Naive B cell (primary cell): ENCODE measurements at regions not wholly inside any gene's neighbourhood (a gene's known extent, or its start where the extent isn't known, plus 50 kb on each side); places are given as distances from the start of the nearest gene placed in this dataset.
A peak's percentile ranks its signal among the peaks of the same experiment; 100 is the strongest.
"Not testable (repeated sequence)": the region's sequence is repeated elsewhere in the genome, so short reads cannot be mapped to it uniquely, and the experiment has no call there.

ENCODE experiments used
- ATAC-seq, 2 donors: fragments of 150-1000 bp; cut with Tn5 transposase; 2 replicates each; pipeline ENCODE4 v1.10.0; 2021; ENCODE audit warnings: low read depth in 2 of 2, mild to moderate bottlenecking in 2 of 2, moderate library complexity in 2 of 2
- DNase-seq: peaks from one replicate; pipeline ENCODE4 v3.0.0; 2022
- H3K27ac Mint-ChIP-seq, 6 donors: one replicate each; pipeline ENCODE4 v1.8.0; 2020 to 2022; ENCODE audit warnings: mild to moderate bottlenecking in 6 of 6, mixed read lengths in 6 of 6, moderate library complexity in 5 of 6, inconsistent platforms in 2 of 6
- H3K27me3 Mint-ChIP-seq, 3 donors: one replicate each; pipeline ENCODE4 v1.8.0; 2021 to 2022; ENCODE audit warnings: mixed read lengths in 3 of 3, mild to moderate bottlenecking in 1 of 3
- H3K36me3 Mint-ChIP-seq, 2 donors: one replicate each; pipeline ENCODE4 v1.8.0; 2020 to 2022; ENCODE audit warnings: mixed read lengths in 2 of 2, inconsistent platforms in 1 of 2, mild to moderate bottlenecking in 1 of 2
- H3K4me1 Mint-ChIP-seq, 3 donors: one replicate each; pipeline ENCODE4 v1.8.0; 2020 to 2022; ENCODE audit warnings: mixed read lengths in 3 of 3, inconsistent platforms in 1 of 3, mild to moderate bottlenecking in 1 of 3, moderate library complexity in 1 of 3
- H3K4me3 Mint-ChIP-seq, 8 donors: one replicate each; pipeline ENCODE4 v1.8.0; 2020 to 2022; ENCODE audit warnings: mild to moderate bottlenecking in 8 of 8, mixed read lengths in 8 of 8, moderate library complexity in 8 of 8, inconsistent platforms in 2 of 8
- H3K9me3 Mint-ChIP-seq, 7 donors: one replicate each; pipeline ENCODE4 v1.8.0; 2020 to 2022; ENCODE audit warnings: mixed read lengths in 7 of 7, mild to moderate bottlenecking in 5 of 7, inconsistent platforms in 2 of 7, moderate library complexity in 1 of 7

- no peak overlapping the region for H3K4me3 Mint-ChIP-seq
- ATAC-seq (no peak), DNase-seq (no peak)
- H3K27me3 Mint-ChIP-seq: peaks cover 12 to 17% (median 16%) of the 10 kb centered on the region in 3 donors
- H3K27ac Mint-ChIP-seq: no peak overlapping the region
- no peaks in the 10 kb centered on the region for H3K36me3 Mint-ChIP-seq
- peaks cover 1 to 3% (median 1%) of the 10 kb centered on the region in 3 donors for H3K4me1 Mint-ChIP-seq
- H3K9me3 Mint-ChIP-seq: no peaks in the 10 kb centered on the region
These were observed 86.7 kb downstream of the TMEM18 start for GRCh38 chr2:590214-591175.

- H3K4me1 Mint-ChIP-seq: peaks cover 8 to 12% (median 10%) of the 10 kb centered on the region in 3 donors
- DNase-seq: no peak
- no peak overlapping the region for H3K27ac Mint-ChIP-seq
- H3K4me3 Mint-ChIP-seq: no peak overlapping the region
- H3K9me3 Mint-ChIP-seq: no peaks in the 10 kb centered on the region
- no peak for ATAC-seq
- H3K36me3 Mint-ChIP-seq: no peaks in the 10 kb centered on the region
- peaks cover 7 to 17% (median 17%) of the 10 kb centered on the region in 3 donors for H3K27me3 Mint-ChIP-seq
These were observed 87.7 kb downstream of the TMEM18 start for GRCh38 chr2:589281-590130.

DNA sequence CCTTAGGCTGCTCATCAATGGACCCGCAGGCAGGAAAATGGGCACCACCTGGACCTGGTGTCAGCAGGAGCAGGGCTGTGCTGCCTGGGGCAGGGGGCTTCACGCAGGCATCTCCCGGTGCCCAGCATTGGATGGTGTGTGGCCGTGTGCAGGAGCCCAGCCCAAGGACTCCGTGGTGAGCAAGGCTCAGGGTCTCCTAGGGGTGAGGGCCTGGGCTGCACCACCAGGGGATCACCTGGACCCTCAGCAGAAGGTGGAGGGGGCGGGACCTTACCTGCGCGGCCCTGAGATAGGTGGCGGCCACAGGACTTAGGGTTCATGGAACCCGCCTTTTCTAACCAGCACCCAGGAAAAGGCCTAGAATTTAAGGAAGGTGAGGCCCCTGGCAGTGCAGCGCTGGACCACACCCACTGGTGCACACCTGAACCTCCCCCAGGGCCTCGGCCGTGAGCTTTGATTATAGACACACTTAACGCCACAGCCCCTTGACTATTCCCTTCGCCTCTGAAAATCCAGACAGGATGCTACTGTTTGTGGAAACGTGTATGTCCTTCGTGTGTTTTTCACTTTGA, 89.0 kb downstream of the TMEM18 start:
- H3K27ac Mint-ChIP-seq: no peak overlapping the region
- H3K9me3 Mint-ChIP-seq: no peaks in the 10 kb centered on the region
- H3K4me3 Mint-ChIP-seq: no peak overlapping the region
- H3K36me3 Mint-ChIP-seq: no peaks in the 10 kb centered on the region
- peaks cover 8 to 17% (median 8%) of the 10 kb centered on the region in 3 donors for H3K27me3 Mint-ChIP-seq
- DNase-seq (no peak), ATAC-seq (no peak)
- H3K4me1 Mint-ChIP-seq: peaks cover 8 to 14% (median 10%) of the 10 kb centered on the region in 3 donors

GRCh38 chr2:587087-587960, 89.9 kb downstream of the TMEM18 start:
- Mint-ChIP-seq H3K4me1 (peaks cover 8 to 14% (median 10%) of the 10 kb centered on the region in 3 donors), H3K9me3 (no peaks in the 10 kb centered on the region), H3K4me3 (peak overlapping the region in 2 of 8 donors; percentile 15 to 25), H3K27me3 (peaks cover 8 to 14% (median 12%) of the 10 kb centered on the region in 3 donors), H3K36me3 (no peaks in the 10 kb centered on the region), H3K27ac (no peak overlapping the region)
- no peak for ATAC-seq
- DNase-seq: no peak

DNA sequence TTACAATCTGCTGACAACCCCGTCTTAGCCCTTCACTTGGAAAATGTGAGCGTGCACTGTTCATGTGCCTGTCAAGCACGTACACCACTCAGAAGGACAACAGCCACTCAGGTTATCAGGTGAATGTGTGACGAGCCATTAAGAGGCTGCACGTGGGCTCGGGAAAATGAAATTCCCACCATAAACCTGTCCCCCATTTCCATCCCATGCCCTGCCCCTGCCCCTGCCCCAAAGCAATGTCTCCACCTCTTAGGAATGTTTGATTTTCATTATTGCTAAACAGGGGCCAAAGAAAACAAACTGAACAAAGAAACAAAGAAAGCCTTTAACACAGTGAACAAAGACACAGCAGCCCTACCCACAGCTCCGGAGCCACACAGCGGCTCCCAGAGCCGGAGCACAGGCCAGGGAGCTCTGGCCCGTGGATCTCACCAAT, 90.5 kb downstream of the TMEM18 start:
- H3K4me1 Mint-ChIP-seq: peaks cover 8 to 14% (median 10%) of the 10 kb centered on the region in 3 donors
- H3K36me3 Mint-ChIP-seq: no peaks in the 10 kb centered on the region
- H3K4me3 Mint-ChIP-seq: no peak overlapping the region
- no peak overlapping the region for H3K27ac Mint-ChIP-seq
- no peaks in the 10 kb centered on the region for H3K9me3 Mint-ChIP-seq
- DNase-seq: no peak
- H3K27me3 Mint-ChIP-seq: peaks cover 8 to 13% (median 12%) of the 10 kb centered on the region in 3 donors
- no peak for ATAC-seq

DNA sequence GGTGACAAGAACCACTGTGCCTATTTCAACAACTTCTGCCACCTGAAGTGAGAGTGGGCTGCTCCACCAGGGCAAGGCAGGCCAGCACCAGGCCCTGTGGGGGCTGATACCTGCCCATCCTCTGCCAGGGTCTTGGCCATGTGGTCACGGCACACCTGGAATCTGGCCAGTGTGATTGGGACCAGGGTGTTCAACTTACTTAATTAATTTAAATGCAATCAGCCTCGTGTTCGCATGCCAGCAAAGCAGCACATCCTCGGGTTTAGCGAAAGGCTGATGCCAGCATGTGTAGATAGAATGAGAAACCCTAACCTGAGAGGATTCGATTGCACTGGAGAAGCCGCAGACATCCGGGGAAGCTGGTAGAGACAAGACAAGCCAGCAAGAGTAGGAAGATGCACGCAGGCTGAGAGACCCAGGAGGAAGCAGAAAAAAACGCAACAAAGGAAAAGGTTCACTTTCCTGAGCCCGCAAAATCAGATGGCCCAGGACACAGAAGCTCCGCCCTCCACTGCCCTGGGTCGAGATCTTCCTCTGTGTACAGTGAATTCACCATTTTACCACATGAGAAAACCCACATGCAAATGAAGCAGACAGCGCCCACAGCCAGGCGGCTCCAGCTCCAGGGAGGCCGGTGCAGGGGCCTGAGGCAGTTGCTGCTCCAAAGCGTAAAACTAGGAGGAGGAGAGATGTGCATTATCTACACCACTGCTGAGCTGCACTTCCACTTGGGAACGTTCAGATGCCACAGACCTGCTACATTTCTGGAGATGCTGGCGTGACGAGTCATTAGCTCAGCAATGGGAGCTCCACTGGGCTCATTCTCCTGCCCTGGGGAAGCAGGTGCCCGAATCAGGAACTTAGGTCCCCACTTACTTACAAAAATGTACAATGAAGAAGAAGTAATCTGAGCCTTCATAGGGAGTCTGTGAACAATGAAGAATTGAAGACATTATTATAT, 92.1 kb downstream of the TMEM18 start:
- Mint-ChIP-seq H3K4me1 (peaks cover 8 to 14% (median 10%) of the 10 kb centered on the region in 3 donors), H3K27ac (peak overlapping the region in 5 of 6 donors; percentile 36 to 64 (median 45)), H3K4me3 (peak overlapping the region in 7 of 8 donors; percentile 27 to 84 (median 56)), H3K27me3 (peaks cover 12 to 23% (median 16%) of the 10 kb centered on the region in 3 donors), H3K36me3 (no peaks in the 10 kb centered on the region), H3K9me3 (no peaks in the 10 kb centered on the region)
- ATAC-seq: peak; percentile 84 to 91
- DNase-seq: peak; percentile 17

DNA sequence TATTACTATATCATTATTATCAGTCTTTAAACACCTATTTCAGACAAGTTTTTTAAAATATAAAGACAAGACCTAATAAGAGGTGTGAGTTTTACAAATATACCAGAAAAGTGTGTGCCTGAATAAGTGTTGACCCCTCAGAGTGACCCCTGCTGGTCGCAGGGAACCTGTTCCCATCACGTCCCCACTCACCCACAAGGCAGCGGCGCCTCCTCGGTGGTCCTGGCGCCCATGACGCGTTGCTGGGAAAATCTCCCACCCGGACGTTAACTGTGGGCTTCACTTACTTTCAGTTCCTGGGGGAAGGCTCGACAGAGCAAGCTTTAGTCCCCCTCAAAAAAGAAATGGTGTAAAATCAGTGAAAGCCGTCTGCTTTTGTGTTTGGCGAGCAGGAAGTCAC, 93.5 kb downstream of the TMEM18 start:
- Mint-ChIP-seq H3K9me3 (no peaks in the 10 kb centered on the region), H3K27ac (no peak overlapping the region), H3K27me3 (peaks cover 12 to 20% (median 19%) of the 10 kb centered on the region in 3 donors), H3K36me3 (no peaks in the 10 kb centered on the region), H3K4me1 (peaks cover 8 to 14% (median 10%) of the 10 kb centered on the region in 3 donors), H3K4me3 (no peak overlapping the region)
- ATAC-seq: no peak
- DNase-seq: no peak

GRCh38 chr2:582792-583528, 94.2 kb downstream of the TMEM18 start:
- H3K36me3 Mint-ChIP-seq: no peaks in the 10 kb centered on the region
- peaks cover 8 to 14% (median 10%) of the 10 kb centered on the region in 3 donors for H3K4me1 Mint-ChIP-seq
- no peak overlapping the region for H3K27ac Mint-ChIP-seq
- H3K27me3 Mint-ChIP-seq: peaks cover 16 to 19% (median 17%) of the 10 kb centered on the region in 3 donors
- ATAC-seq: no peak
- no peak overlapping the region for H3K4me3 Mint-ChIP-seq
- DNase-seq: no peak
- H3K9me3 Mint-ChIP-seq: peaks cover 0 to 3% (median 0%) of the 10 kb centered on the region in 7 donors

GRCh38 chr2:582289-582688, 94.9 kb downstream of the TMEM18 start:
- not testable (repeated sequence) for H3K36me3 Mint-ChIP-seq, H3K9me3 Mint-ChIP-seq, ATAC-seq, H3K4me3 Mint-ChIP-seq, DNase-seq
- peaks cover 8 to 14% (median 10%) of the 10 kb centered on the region in 3 donors for H3K4me1 Mint-ChIP-seq
- H3K27ac Mint-ChIP-seq: peak overlapping the region in 1 of 6 donors; percentile 61
- peaks cover 19 to 22% (median 21%) of the 10 kb centered on the region in 3 donors for H3K27me3 Mint-ChIP-seq

- peaks cover 4 to 22% of the 10 kb centered on the region in 2 donors for H3K36me3 Mint-ChIP-seq
- H3K9me3 Mint-ChIP-seq: peaks cover 6 to 27% (median 22%) of the 10 kb centered on the region in 7 donors
- no peak for DNase-seq
- no peak overlapping the region for H3K4me3 Mint-ChIP-seq
- H3K4me1 Mint-ChIP-seq: peaks cover 2 to 6% (median 4%) of the 10 kb centered on the region in 3 donors
- peaks cover 21 to 38% (median 29%) of the 10 kb centered on the region in 3 donors for H3K27me3 Mint-ChIP-seq
- no peak for ATAC-seq
- H3K27ac Mint-ChIP-seq: no peak overlapping the region
These were observed 97.2 kb downstream of the TMEM18 start for GRCh38 chr2:579961-580360.

GRCh38 chr2:579351-579886, 97.8 kb downstream of the TMEM18 start:
- H3K4me3 Mint-ChIP-seq: no peak overlapping the region
- H3K4me1 Mint-ChIP-seq: peaks cover 0 to under 1% (median 0%) of the 10 kb centered on the region in 3 donors
- DNase-seq: no peak

More at GRCh38 chr2:579351-579886, 97.8 kb downstream of the TMEM18 start:
- Mint-ChIP-seq H3K9me3 (peaks cover 6 to 32% (median 25%) of the 10 kb centered on the region in 7 donors), H3K27me3 (peaks cover 26 to 42% (median 29%) of the 10 kb centered on the region in 3 donors), H3K36me3 (peaks cover 4 to 27% of the 10 kb centered on the region in 2 donors), H3K27ac (no peak overlapping the region)
- no peak for ATAC-seq
